Neural progenitor cell (in vitro differentiated cells): ENCODE measurements at regions not wholly inside any gene's neighbourhood (a gene's known extent, or its start where the extent isn't known, plus 50 kb on each side); places are given as distances from the start of the nearest gene placed in this dataset.

Experiments used
- DNase-seq: peaks from one replicate; pipeline ENCODE4 v3.0.0-alpha.2; 2016; ENCODE audit warnings: low spot score
- H2AFZ ChIP-seq: fragments of 200-600 bp; sonication (generic); replicated peaks from 2 replicates; pipeline ENCODE4 v1.6.1; 2016; ENCODE audit warnings: antibody characterized with exemption
- H3F3A ChIP-seq: fragments of 200-600 bp; sonication (generic); 2 replicates; pipeline ENCODE4 v1.6.1; 2016; ENCODE audit warnings: antibody characterized with exemption, low read depth
- H3K27ac ChIP-seq: fragments of 200-600 bp; sonication (generic); 2 replicates; pipeline ENCODE4 v1.5.1; 2016; ENCODE audit warnings: mild to moderate bottlenecking
- H3K27me3 ChIP-seq: fragments of 200-600 bp; sonication (generic); 2 replicates; pipeline ENCODE4 v1.6.1; 2016; ENCODE audit warnings: mild to moderate bottlenecking, moderate library complexity
- H3K36me3 ChIP-seq: fragments of 200-600 bp; sonication (generic); 2 replicates; pipeline ENCODE4 v1.5.1; 2016
- H3K4me1 ChIP-seq: fragments of 200-600 bp; sonication (generic); 2 replicates; pipeline ENCODE4 v1.6.1; 2016; ENCODE audit warnings: mixed run types
- H3K4me2 ChIP-seq: fragments of 200-600 bp; sonication (generic); 2 replicates; pipeline ENCODE4 v1.6.1; 2016
- H3K4me3 ChIP-seq: fragments of 200-600 bp; sonication (generic); 2 replicates; pipeline ENCODE4 v1.5.1; 2016
- H3K79me2 ChIP-seq: fragments of 200-600 bp; sonication (generic); 2 replicates; pipeline ENCODE4 v1.6.1; 2016; ENCODE audit warnings: low read depth
- H3K9ac ChIP-seq: fragments of 200-600 bp; sonication (generic); 2 replicates; pipeline ENCODE4 v1.6.1; 2016
- H3K9me3 ChIP-seq: fragments of 200-600 bp; sonication (generic); 2 replicates; pipeline ENCODE4 v1.5.1; 2016; ENCODE audit warnings: low read depth
- H4K20me1 ChIP-seq: fragments of 200-600 bp; sonication (generic); 2 replicates; pipeline ENCODE4 v1.6.1; 2016; ENCODE audit warnings: low read depth
- H3K27ac Mint-ChIP-seq: 3 replicates; pipeline ENCODE4 v1.8.0; 2021; ENCODE audit warnings: mixed read lengths
- H3K27me3 Mint-ChIP-seq: 2 replicates; pipeline ENCODE4 v1.8.0; 2022; ENCODE audit warnings: low read depth, mild to moderate bottlenecking, inconsistent platforms, moderate library complexity, mixed read lengths; ENCODE audit not compliant: insufficient read depth
- H3K36me3 Mint-ChIP-seq: 3 replicates; pipeline ENCODE4 v1.8.0; 2021; ENCODE audit warnings: mixed read lengths
- H3K4me1 Mint-ChIP-seq: 3 replicates; pipeline ENCODE4 v1.8.0; 2021; ENCODE audit warnings: mixed read lengths
- H3K4me3 Mint-ChIP-seq: 3 replicates; pipeline ENCODE4 v1.8.0; 2021; ENCODE audit warnings: mild to moderate bottlenecking, moderate library complexity, mixed read lengths
- H3K9me3 Mint-ChIP-seq: 3 replicates; pipeline ENCODE4 v1.8.0; 2020; ENCODE audit warnings: mixed read lengths
- EZH2 ChIP-seq: fragments of 200-600 bp; sonication (generic); IDR thresholded peaks from 2 replicates; pipeline ENCODE4 v1.6.1; 2017; ENCODE audit warnings: antibody characterized with exemption, mild to moderate bottlenecking, moderate library complexity
- EZH2phosphoT487 ChIP-seq: fragments of 200-600 bp; sonication (generic); IDR thresholded peaks from 2 replicates; pipeline ENCODE4 v1.6.1; 2017; ENCODE audit warnings: antibody characterized with exemption
- TF ChIP-seq, protein P1 (sequence below): fragments of 200-600 bp; sonication (generic); IDR thresholded peaks from 2 replicates; pipeline ENCODE4 v1.5.1; 2017; ENCODE audit warnings: antibody characterized with exemption, mild to moderate bottlenecking

GRCh38 chr5:17947029-17947428, 312.8 kb downstream of the TAF11L14 start:
- no peak for DNase-seq
- H3K9me3 ChIP-seq, result no peaks in the 10 kb centered on the region
- peaks cover 6% of the 10 kb centered on the region for H3K27me3 Mint-ChIP-seq
- no peaks in the 10 kb centered on the region for H3F3A ChIP-seq
- TF ChIP-seq, protein P1, sequence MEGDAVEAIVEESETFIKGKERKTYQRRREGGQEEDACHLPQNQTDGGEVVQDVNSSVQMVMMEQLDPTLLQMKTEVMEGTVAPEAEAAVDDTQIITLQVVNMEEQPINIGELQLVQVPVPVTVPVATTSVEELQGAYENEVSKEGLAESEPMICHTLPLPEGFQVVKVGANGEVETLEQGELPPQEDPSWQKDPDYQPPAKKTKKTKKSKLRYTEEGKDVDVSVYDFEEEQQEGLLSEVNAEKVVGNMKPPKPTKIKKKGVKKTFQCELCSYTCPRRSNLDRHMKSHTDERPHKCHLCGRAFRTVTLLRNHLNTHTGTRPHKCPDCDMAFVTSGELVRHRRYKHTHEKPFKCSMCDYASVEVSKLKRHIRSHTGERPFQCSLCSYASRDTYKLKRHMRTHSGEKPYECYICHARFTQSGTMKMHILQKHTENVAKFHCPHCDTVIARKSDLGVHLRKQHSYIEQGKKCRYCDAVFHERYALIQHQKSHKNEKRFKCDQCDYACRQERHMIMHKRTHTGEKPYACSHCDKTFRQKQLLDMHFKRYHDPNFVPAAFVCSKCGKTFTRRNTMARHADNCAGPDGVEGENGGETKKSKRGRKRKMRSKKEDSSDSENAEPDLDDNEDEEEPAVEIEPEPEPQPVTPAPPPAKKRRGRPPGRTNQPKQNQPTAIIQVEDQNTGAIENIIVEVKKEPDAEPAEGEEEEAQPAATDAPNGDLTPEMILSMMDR, result no peak
- TF ChIP-seq EZH2, result no peak
- no peak for TF ChIP-seq EZH2phosphoT487
- H2AFZ ChIP-seq, result no peak overlapping the region
- no peak overlapping the region for H3K9ac ChIP-seq
- no peaks in the 10 kb centered on the region for H3K36me3 ChIP-seq
- no peaks in the 10 kb centered on the region for H3K4me1 ChIP-seq
- H3K27ac Mint-ChIP-seq, result no peak overlapping the region
- H3K36me3 Mint-ChIP-seq, result peaks cover 2% of the 10 kb centered on the region
- H3K27me3 ChIP-seq, result no peaks in the 10 kb centered on the region
- H3K4me3 ChIP-seq, result no peak overlapping the region
- H3K4me2 ChIP-seq, result no peak overlapping the region
- H3K79me2 ChIP-seq, result no peaks in the 10 kb centered on the region
- no peaks in the 10 kb centered on the region for H4K20me1 ChIP-seq
- H3K4me3 Mint-ChIP-seq, result no peak overlapping the region
- peaks cover 40% of the 10 kb centered on the region for H3K9me3 Mint-ChIP-seq
- H3K4me1 Mint-ChIP-seq, result peaks cover 2% of the 10 kb centered on the region
- no peak overlapping the region for H3K27ac ChIP-seq

- no peaks in the 10 kb centered on the region for H3K36me3 ChIP-seq
- H3K4me3 Mint-ChIP-seq, result no peak overlapping the region
Observed at GRCh38 chr5:17951392-17952169, 317.3 kb downstream of the TAF11L14 start.

GRCh38 chr5:17952231-17952630, 318.0 kb downstream of the TAF11L14 start:
- no peaks in the 10 kb centered on the region for H3K4me1 ChIP-seq
- no peak overlapping the region for H3K4me3 ChIP-seq
- Mint-ChIP-seq H3K27me3 (peaks cover 6% of the 10 kb centered on the region), H3K27ac (peak overlapping the region; percentile 47), H3K4me3 (no peak overlapping the region), H3K36me3 (peaks cover 2% of the 10 kb centered on the region), H3K9me3 (peaks cover 28% of the 10 kb centered on the region), H3K4me1 (peaks cover 4% of the 10 kb centered on the region)
- H2AFZ ChIP-seq, result peak overlapping the region; percentile 57
- H3K36me3 ChIP-seq, result no peaks in the 10 kb centered on the region
- H3K27me3 ChIP-seq, result no peaks in the 10 kb centered on the region
- no peaks in the 10 kb centered on the region for H3K9me3 ChIP-seq
- no peaks in the 10 kb centered on the region for H3F3A ChIP-seq
- H3K9ac ChIP-seq, result no peak overlapping the region
- no peak overlapping the region for H3K27ac ChIP-seq
- H3K4me2 ChIP-seq, result no peak overlapping the region
- H4K20me1 ChIP-seq, result no peaks in the 10 kb centered on the region
- TF ChIP-seq, protein P1, result no peak
- TF ChIP-seq EZH2phosphoT487 (no peak), EZH2 (no peak)
- no peaks in the 10 kb centered on the region for H3K79me2 ChIP-seq
- no peak for DNase-seq

More at GRCh38 chr5:17951392-17952169, 317.3 kb downstream of the TAF11L14 start:
- peak overlapping the region; percentile 57 for H2AFZ ChIP-seq
- peak; percentile 60 for DNase-seq
- Mint-ChIP-seq H3K4me1 (peaks cover 4% of the 10 kb centered on the region), H3K27me3 (peaks cover 6% of the 10 kb centered on the region), H3K27ac (no peak overlapping the region), H3K36me3 (peaks cover 2% of the 10 kb centered on the region), H3K9me3 (peaks cover 29% of the 10 kb centered on the region)
- H4K20me1 ChIP-seq, result no peaks in the 10 kb centered on the region
- no peaks in the 10 kb centered on the region for H3K4me1 ChIP-seq
- H3F3A ChIP-seq, result no peaks in the 10 kb centered on the region
- no peaks in the 10 kb centered on the region for H3K79me2 ChIP-seq
- H3K27me3 ChIP-seq, result no peaks in the 10 kb centered on the region
- H3K4me3 ChIP-seq, result no peak overlapping the region
- no peak overlapping the region for H3K27ac ChIP-seq
- H3K9me3 ChIP-seq, result no peaks in the 10 kb centered on the region
- H3K9ac ChIP-seq, result no peak overlapping the region
- H3K4me2 ChIP-seq, result no peak overlapping the region
- no peak for TF ChIP-seq EZH2
- TF ChIP-seq, protein P1, result peak; percentile 53
- no peak for TF ChIP-seq EZH2phosphoT487
